HG03520 (cell line): ENCODE measurements at regions not wholly inside any gene's neighbourhood (a gene's known extent, or its start where the extent isn't known, plus 50 kb on each side); places are given as distances from the start of the nearest gene placed in this dataset.
"Not testable (repeated sequence)": the region's sequence is repeated elsewhere in the genome, so short reads cannot be mapped to it uniquely, and the experiment has no call there.

Experiments used
- ATAC-seq: cut with Tn5 transposase; IDR thresholded peaks from one replicate; pipeline ENCODE4 v1.9.1; 2021; ENCODE audit warnings: mild to moderate bottlenecking, moderate library complexity; ENCODE audit not compliant: unreplicated experiment

DNA sequence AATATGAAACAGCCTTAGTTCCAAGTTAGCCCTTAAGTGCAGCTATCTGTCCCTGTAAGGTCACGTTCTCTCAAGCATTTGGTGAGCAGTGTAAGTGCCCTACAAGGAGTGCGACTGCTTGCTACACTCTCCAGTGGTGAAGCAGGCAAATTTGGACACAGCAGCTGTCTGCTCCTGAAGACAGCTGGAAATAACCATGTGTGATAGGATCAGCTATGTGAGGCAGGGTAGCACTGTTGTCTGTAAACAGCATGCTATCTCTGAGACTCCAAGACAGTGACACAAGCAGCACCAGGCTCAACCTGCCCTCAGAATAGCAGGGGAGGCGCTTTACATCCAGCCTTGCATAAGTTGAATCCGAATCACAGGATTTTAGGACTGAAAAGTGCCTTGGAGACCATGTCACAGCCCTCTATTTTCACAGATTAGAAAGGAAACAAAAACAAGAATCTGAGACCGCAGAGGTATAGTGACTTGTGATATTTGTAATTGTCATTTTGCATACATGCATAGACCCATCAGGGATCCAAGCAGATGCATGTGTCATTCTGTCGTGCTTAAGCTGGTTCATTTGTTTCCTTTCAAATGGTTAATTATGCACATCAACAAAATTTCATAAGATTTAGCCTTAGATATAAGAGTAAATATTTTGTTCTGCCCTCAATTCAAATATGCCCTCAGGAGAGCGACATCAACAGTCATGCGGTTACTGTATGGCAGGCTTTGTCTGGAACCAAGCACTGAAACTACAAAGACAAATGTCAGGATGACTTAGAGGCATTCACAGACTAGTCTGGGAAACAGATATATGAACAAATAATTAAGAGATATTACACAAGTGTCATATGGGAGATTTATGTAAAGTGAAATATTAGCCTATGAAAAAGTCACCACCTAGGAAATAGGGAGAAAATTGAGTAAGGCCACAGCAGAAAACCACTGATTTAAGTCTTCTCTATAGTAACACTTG lies 134.9 kb upstream of the NRIP1 start:
- ATAC-seq: no peak

GRCh38 chr21:15203740-15204139 lies 138.9 kb upstream of the NRIP1 start:
- no peak for ATAC-seq

GRCh38 chr21:15204140-15204969 lies 139.6 kb upstream of the NRIP1 start:
- no peak for ATAC-seq

GRCh38 chr21:15204970-15205286 lies 140.1 kb upstream of the NRIP1 start:
- ATAC-seq: no peak

GRCh38 chr21:15206514-15206913 lies 141.7 kb upstream of the NRIP1 start:
- peak; percentile 83 for ATAC-seq

GRCh38 chr21:15207231-15207630 lies 142.4 kb upstream of the NRIP1 start:
- ATAC-seq: no peak

- no peak for ATAC-seq
Measured at GRCh38 chr21:15207635-15208370, 143.0 kb upstream of the NRIP1 start.

DNA sequence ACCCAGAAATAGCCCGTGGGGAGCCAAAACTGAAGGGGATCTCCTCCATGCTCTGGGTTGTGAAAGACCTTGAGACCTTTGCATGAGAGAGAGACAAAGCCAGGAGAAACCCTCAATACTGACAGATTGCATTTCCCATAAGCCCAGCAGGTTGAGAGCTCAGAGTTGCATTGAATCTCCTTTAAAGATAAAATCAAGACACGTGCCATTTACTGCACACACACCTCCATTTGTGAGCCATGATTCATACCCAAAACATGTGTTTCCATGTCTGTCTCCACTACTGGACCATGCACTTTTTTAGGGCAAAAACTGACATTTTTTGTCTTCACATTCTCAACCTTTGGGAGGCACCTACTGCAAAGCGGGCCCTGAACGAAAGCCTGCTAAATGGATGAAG lies 144.0 kb upstream of the NRIP1 start:
- ATAC-seq: no peak

DNA sequence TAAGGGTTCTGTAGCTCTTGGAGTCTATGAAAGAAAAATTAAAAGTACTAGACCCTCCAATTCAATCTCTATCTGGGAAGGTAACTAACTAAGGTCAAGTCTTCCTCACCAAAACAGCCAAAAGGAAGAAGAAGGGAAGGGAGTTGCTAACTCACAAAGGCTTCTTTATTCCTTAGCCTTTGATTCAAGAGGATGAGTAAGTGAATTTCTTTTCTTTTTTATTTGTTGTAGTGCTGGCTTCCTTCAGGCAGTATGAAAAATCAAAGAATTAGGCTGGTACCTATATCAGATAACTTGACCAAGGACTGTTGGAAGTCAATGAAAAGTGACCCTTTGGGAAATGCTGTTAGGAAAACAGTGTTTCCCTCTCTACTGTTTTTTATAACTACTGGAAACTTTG lies 144.4 kb upstream of the NRIP1 start:
- ATAC-seq: no peak

GRCh38 chr21:15210235-15210678 lies 145.5 kb upstream of the NRIP1 start:
- no peak for ATAC-seq

DNA sequence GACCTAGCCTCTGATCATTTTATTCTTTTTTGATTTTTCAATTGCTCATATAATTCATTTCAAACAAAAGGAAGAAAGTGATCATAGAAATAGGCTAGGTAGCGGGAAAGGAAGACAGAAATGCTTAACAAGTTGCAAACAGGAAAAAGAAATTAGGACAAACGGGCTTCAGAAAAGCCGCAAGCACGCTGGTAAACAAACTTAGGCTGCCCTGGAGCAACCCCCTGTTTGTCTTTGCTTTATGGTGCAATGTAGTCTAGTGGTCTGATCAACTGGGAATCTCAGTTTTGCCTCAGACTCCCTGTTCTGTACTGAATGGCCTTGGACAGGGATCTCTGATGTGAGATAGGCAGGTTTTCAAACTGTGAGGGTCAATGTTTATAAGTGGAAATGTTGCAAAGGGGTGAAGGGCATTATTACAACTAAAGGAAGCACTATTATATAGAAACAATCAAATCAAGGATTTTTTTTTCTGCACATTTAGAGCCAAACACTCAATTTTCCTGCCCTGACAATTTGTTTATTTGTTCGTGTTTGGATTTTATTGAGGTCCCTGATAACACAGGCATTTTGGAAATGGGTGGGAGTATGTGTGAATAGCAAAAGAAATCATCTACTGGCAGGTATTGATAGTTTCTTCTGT lies 146.8 kb upstream of the NRIP1 start:
- ATAC-seq: no peak

GRCh38 chr21:15212206-15212605 lies 147.4 kb upstream of the NRIP1 start:
- ATAC-seq: no peak

- ATAC-seq: not testable (repeated sequence)
Measured at GRCh38 chr21:15218476-15218875, 153.7 kb upstream of the NRIP1 start.

GRCh38 chr21:15219039-15219438 lies 154.2 kb upstream of the NRIP1 start:
- no peak for ATAC-seq

DNA sequence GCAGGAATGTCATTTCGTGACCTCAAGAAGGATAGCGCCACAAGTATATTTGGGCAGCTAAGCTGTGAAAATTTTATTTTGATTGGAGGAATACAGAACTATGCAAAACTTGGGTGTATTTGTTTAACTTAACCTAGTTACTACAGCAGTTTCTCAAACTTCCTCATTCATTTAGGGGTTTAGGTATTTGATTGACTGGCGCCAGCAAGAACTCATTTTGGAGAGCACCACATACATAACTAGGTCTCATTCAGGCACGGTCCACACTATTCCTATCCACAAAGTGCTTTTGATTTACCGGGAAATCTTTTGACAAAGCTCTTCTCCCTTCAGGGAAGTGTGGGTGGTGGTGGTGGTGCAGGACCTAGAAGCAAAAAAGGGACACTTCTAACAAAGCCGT lies 155.1 kb upstream of the NRIP1 start:
- ATAC-seq: no peak

- no peak for ATAC-seq
Measured at GRCh38 chr21:15221799-15222386, 157.1 kb upstream of the NRIP1 start.

DNA sequence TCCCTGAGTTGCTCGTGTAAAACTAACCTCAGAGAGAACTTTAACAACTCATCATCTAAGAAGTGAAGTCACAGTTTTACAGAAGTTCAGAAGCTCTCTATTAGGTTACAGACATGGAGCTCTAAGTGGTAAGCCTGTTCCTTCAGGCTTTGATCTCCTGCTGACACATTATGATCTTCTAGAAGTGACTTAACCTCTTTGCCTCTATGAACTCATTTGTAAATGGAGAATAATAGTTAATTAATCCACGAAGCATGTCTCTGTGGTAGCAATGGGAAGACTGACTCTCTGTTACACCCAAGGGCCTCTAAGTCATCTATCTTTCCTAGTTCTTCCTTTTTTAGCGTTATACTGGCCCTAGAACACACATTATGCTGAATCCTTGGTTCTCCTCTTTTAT lies 157.9 kb upstream of the NRIP1 start:
- ATAC-seq: no peak

DNA sequence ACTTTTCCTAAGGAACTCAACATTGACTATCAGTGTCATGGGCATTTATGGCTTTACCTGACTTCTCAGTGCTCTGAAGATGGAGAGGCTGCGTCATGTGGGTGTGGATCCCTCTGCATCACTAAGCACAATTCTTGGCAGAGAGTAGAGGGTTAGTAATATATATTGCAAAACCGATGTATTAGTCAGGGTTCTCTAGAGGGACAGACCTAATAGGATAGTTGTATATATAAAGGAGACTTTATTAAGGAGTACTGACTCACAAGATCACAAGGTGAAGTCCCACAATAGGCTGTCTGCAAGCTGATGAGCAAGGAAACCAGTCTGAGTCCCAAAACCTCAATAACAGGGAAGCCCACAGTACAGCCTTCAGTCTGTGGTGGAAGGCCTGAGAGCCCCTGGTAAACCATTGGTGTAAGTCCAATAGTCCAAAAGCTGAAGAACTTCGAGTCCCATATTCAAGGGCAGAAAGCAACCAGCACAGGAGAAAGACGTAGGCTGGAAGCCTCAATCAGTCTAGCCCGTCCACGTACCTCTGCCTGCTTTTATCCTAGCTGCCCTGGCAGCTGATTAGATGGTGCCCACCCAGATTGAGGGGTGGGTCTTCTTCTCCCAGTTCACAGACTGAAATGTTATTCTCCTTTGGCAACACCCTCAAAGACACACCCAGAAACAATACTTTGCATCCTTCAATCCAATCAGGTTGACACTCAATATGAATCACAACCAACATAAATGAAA lies 159.7 kb upstream of the NRIP1 start:
- ATAC-seq: no peak

- no peak for ATAC-seq
Measured at GRCh38 chr21:15227919-15228318, 163.1 kb upstream of the NRIP1 start.

DNA sequence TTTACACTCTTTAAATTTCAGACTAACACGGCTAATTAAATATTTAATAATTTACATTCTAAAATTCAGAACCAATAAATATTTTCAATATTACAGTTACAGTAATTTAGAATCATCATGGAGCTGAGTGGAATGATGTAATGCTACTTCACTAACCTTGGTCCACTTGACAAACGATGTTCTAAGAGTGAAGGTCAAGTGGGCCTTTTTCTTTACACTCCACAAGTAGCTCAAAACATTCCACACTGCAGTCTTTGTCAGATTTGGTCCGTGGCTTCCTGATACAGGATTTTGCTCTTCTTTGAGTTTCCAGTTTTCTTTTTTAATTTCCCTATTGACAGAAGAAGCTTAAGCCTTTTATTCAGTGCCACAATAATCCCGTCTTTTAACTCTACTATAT lies 164.6 kb upstream of the NRIP1 start:
- no peak for ATAC-seq
